GM12874 (cell line): ENCODE measurements at regions not wholly inside any gene's neighbourhood (a gene's known extent, or its start where the extent isn't known, plus 50 kb on each side); places are given as distances from the start of the nearest gene placed in this dataset.

Experiments
- TF ChIP-seq, protein P1 (sequence below): IDR thresholded peaks from 2 replicates; pipeline ENCODE4 v1.5.1; 2011; ENCODE audit warnings: low read depth, mild to moderate bottlenecking, control low read depth, low read length, moderate library complexity; ENCODE audit not compliant: insufficient read depth

DNA sequence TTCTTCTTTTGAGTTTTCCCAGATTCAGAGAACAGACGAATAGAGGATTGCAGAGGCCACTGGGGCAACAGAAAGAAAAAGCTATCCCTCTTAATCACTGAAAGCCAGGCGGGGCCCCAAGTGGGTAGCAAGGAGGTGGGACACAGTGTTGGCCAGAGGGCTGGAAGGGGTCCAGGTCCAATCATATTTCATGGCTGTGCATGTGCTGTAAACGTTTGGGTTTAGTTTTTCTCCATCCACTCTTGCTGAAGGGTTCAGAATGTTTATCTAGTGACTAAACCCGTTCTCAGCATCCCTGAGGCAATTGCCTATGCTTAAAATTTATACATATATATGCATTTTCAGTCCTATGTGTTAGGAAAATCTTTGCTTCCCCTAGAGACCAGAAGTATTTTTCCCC, 99.4 kb upstream of the EPHA4 start:
- TF ChIP-seq, protein P1, sequence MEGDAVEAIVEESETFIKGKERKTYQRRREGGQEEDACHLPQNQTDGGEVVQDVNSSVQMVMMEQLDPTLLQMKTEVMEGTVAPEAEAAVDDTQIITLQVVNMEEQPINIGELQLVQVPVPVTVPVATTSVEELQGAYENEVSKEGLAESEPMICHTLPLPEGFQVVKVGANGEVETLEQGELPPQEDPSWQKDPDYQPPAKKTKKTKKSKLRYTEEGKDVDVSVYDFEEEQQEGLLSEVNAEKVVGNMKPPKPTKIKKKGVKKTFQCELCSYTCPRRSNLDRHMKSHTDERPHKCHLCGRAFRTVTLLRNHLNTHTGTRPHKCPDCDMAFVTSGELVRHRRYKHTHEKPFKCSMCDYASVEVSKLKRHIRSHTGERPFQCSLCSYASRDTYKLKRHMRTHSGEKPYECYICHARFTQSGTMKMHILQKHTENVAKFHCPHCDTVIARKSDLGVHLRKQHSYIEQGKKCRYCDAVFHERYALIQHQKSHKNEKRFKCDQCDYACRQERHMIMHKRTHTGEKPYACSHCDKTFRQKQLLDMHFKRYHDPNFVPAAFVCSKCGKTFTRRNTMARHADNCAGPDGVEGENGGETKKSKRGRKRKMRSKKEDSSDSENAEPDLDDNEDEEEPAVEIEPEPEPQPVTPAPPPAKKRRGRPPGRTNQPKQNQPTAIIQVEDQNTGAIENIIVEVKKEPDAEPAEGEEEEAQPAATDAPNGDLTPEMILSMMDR, result no peak

DNA sequence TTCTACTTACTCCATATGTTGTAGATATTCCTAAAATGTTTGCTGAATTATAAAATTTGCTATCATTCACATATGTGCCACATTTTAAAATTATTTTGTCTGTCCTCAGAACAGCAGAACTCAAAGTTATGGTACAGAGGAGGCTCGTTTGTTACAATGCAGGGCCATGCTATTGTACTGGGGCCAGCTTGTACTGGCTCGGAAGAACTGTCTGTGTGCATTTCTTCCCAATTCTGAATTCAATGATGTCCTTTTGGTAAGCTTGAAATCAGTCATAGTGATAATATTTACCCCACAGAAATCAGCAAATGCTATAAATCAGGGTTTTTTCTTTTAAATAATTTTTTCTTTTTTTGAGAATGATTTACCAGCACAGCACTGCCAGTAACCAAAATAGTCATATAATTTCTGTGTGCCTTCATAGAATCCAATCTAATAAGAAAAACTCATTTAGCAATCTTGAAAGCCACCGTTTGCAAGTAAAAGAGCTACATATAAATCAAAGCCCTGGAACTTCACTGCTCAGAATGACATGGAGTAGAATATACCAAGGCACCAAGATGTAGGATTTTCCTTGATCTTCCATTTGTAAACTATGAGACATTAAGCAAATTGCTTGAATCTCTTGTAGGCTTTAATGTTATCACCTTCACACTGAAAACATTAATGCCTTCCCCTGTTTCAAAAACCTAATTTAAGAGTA, 90.7 kb upstream of the EPHA4 start:
- TF ChIP-seq, protein P1, result no peak

GRCh38 chr2:221657806-221658205, 85.7 kb upstream of the EPHA4 start:
- TF ChIP-seq, protein P1, result no peak

DNA sequence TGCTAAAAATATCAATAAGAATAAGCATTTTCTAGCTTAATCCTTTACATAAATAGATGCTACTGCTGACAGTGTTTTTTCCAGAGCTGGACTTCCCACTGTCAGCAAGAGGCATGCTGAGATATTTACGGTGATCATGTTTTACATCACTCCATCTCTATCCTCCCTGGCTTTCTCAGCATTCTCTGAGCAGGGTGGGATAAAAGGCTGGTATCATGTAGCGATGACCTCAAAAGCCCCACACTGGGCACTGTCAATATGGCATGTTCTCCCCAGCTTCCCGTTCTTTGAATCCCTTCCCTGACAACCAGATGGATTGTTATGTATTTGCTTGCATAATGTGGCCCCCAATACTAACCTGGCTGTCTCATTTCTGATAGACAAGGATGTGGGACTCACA, 83.2 kb upstream of the EPHA4 start:
- TF ChIP-seq, protein P1, result no peak

GRCh38 chr2:221653182-221653581, 81.1 kb upstream of the EPHA4 start:
- TF ChIP-seq, protein P1, result no peak

DNA sequence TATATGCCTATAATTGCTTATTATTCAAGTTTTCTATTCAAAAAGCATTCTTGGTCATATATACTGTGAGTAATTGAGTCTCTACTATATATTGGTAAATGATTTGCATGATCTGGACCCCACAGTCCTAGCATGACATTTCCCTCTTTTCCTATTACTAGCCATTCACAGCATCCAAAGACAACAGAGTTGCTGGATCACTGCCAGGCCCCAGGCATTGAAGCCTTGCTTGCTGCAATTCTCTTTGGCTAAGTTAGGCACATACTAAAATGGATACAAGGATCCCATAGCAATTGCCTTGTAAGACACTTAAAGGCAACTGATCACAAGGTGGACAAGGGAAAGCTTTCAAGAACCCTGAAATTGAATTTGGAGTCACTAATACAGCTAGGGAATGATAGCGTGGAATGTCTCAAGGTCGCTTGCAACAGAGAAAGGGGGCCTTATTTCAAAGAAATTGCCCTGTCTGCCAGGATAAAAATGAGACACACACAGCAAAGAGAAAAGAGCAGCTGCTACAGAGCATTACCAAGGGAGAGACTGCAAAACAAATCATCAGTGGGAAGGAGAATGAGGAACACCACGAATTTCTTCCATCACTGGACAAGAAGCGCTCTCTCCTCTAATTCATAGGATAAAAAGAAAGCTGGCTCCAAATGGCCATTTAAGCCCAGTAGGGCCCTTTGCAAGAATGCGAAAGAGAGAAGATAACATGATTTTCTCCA, 77.1 kb upstream of the EPHA4 start:
- TF ChIP-seq, protein P1, result no peak

GRCh38 chr2:221642447-221642846, 70.3 kb upstream of the EPHA4 start:
- TF ChIP-seq, protein P1, result no peak
